ENCODE measurements at regions not wholly inside any gene's neighbourhood (a gene's known extent, or its start where the extent isn't known, plus 50 kb on each side); places are given as distances from the start of the nearest gene placed in this dataset.

- no peak for TF ChIP-seq CTCF (IDR thresholded peaks at IDR 0.05; ENCODE audit: partially characterized antibody, unreplicated experiment)
- Mint-ChIP-seq H3K27me3 (ENCODE audit: unreplicated experiment) (no peaks in the 10 kb centered on the region), H3K4me3 (ENCODE audit: unreplicated experiment) (no peak overlapping the region), H3K27ac (ENCODE audit: unreplicated experiment) (peak overlapping the region; percentile 16), H3K4me1 (ENCODE audit: low read depth, unreplicated experiment) (peaks cover 11% of the 10 kb centered on the region), H3K36me3 (ENCODE audit: unreplicated experiment) (no peaks in the 10 kb centered on the region), H3K9me3 (ENCODE audit: unreplicated experiment) (no peaks in the 10 kb centered on the region)
- DNase-seq = no peak
Observed at GRCh38 chr1:73411479-73411878, 786.5 kb downstream of the LRRIQ3 start.

GRCh38 chr1:73401666-73402065 is 796.3 kb downstream of the LRRIQ3 start:
- H3K27ac Mint-ChIP-seq (ENCODE audit: unreplicated experiment) = no peak overlapping the region
- no peaks in the 10 kb centered on the region for H3K36me3 Mint-ChIP-seq (ENCODE audit: unreplicated experiment)
- H3K4me1 Mint-ChIP-seq (ENCODE audit: low read depth, unreplicated experiment) = peaks cover 14% of the 10 kb centered on the region
- H3K9me3 Mint-ChIP-seq (ENCODE audit: unreplicated experiment) = no peaks in the 10 kb centered on the region
- H3K27me3 Mint-ChIP-seq (ENCODE audit: unreplicated experiment) = peaks cover 3% of the 10 kb centered on the region
- no peak overlapping the region for H3K4me3 Mint-ChIP-seq (ENCODE audit: unreplicated experiment)
- no peak for TF ChIP-seq CTCF (IDR thresholded peaks at IDR 0.05; ENCODE audit: partially characterized antibody, unreplicated experiment)
- no peak for DNase-seq

- Mint-ChIP-seq H3K4me3 (ENCODE audit: unreplicated experiment) (no peak overlapping the region), H3K4me1 (ENCODE audit: low read depth, unreplicated experiment) (no peaks in the 10 kb centered on the region), H3K27ac (ENCODE audit: unreplicated experiment) (no peak overlapping the region), H3K36me3 (ENCODE audit: unreplicated experiment) (no peaks in the 10 kb centered on the region), H3K27me3 (ENCODE audit: unreplicated experiment) (no peaks in the 10 kb centered on the region), H3K9me3 (ENCODE audit: unreplicated experiment) (no peaks in the 10 kb centered on the region)
- TF ChIP-seq CTCF (IDR thresholded peaks at IDR 0.05; ENCODE audit: partially characterized antibody, unreplicated experiment) = no peak
- DNase-seq = no peak
Observed at GRCh38 chr1:73382966-73383365, 815.0 kb downstream of the LRRIQ3 start.

GRCh38 chr1:73366734-73367413 is 831.1 kb downstream of the LRRIQ3 start:
- Mint-ChIP-seq H3K27me3 (ENCODE audit: unreplicated experiment) (no peaks in the 10 kb centered on the region), H3K36me3 (ENCODE audit: unreplicated experiment) (no peaks in the 10 kb centered on the region), H3K4me3 (ENCODE audit: unreplicated experiment) (no peak overlapping the region), H3K4me1 (ENCODE audit: low read depth, unreplicated experiment) (no peaks in the 10 kb centered on the region), H3K27ac (ENCODE audit: unreplicated experiment) (no peak overlapping the region), H3K9me3 (ENCODE audit: unreplicated experiment) (no peaks in the 10 kb centered on the region)
- no peak for DNase-seq
- TF ChIP-seq CTCF (IDR thresholded peaks at IDR 0.05; ENCODE audit: partially characterized antibody, unreplicated experiment) = no peak

- Mint-ChIP-seq H3K36me3 (ENCODE audit: unreplicated experiment) (no peaks in the 10 kb centered on the region), H3K9me3 (ENCODE audit: unreplicated experiment) (no peaks in the 10 kb centered on the region), H3K27me3 (ENCODE audit: unreplicated experiment) (peaks cover 1% of the 10 kb centered on the region), H3K27ac (ENCODE audit: unreplicated experiment) (no peak overlapping the region), H3K4me3 (ENCODE audit: unreplicated experiment) (no peak overlapping the region), H3K4me1 (ENCODE audit: low read depth, unreplicated experiment) (no peaks in the 10 kb centered on the region)
- no peak for TF ChIP-seq CTCF (IDR thresholded peaks at IDR 0.05; ENCODE audit: partially characterized antibody, unreplicated experiment)
- no peak for DNase-seq
Observed at GRCh38 chr1:73359001-73359400, 839.0 kb downstream of the LRRIQ3 start.

Data from glutamatergic neuron (in vitro differentiated cells).